DND-41 (cell line): ENCODE measurements at regions not wholly inside any gene's neighbourhood (a gene's known extent, or its start where the extent isn't known, plus 50 kb on each side); places are given as distances from the start of the nearest gene placed in this dataset.

ENCODE experiments used
- EZH2 ChIP-seq: IDR thresholded peaks from 3 replicates; pipeline ENCODE4 v1.6.1; 2012; ENCODE audit warnings: borderline replicate concordance, low read depth, mild to moderate bottlenecking, moderate library complexity, low read length, inconsistent platforms; ENCODE audit not compliant: severe bottlenecking
- TF ChIP-seq, protein P1 (sequence below): IDR thresholded peaks from 2 replicates; pipeline ENCODE4 v1.5.1; 2012; ENCODE audit warnings: borderline replicate concordance, low read length, moderate library complexity, mild to moderate bottlenecking; ENCODE audit not compliant: poor library complexity, severe bottlenecking; ENCODE audit errors: extremely low read depth

DNA sequence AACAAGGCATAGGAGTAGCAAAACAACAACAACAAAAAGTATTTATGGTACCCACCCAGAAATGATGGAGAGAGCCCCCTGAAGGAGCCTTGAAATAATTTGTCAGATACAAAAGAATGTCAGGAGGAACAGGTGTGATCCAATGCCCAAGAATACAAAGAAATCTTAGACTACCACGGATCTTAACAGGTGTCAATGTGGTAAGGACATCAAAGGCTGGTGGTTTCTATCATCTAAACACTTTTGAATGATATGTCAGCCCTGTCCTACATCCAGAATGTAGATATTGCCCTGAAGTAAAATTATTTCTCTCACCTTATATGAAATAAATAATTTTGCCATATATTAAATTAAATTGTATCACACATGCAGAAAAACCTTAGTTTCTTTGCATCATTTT is 386.4 kb upstream of the ANO5 start:
- no peak for TF ChIP-seq EZH2
- TF ChIP-seq, protein P1, sequence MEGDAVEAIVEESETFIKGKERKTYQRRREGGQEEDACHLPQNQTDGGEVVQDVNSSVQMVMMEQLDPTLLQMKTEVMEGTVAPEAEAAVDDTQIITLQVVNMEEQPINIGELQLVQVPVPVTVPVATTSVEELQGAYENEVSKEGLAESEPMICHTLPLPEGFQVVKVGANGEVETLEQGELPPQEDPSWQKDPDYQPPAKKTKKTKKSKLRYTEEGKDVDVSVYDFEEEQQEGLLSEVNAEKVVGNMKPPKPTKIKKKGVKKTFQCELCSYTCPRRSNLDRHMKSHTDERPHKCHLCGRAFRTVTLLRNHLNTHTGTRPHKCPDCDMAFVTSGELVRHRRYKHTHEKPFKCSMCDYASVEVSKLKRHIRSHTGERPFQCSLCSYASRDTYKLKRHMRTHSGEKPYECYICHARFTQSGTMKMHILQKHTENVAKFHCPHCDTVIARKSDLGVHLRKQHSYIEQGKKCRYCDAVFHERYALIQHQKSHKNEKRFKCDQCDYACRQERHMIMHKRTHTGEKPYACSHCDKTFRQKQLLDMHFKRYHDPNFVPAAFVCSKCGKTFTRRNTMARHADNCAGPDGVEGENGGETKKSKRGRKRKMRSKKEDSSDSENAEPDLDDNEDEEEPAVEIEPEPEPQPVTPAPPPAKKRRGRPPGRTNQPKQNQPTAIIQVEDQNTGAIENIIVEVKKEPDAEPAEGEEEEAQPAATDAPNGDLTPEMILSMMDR = no peak
